MV-4-11 (cell line): ENCODE measurements at regions not wholly inside any gene's neighbourhood (a gene's known extent, or its start where the extent isn't known, plus 50 kb on each side); places are given as distances from the start of the nearest gene placed in this dataset.

Source experiments
- DNase-seq: peaks from one replicate; lab custom pipeline; 2025; lab: John Stamatoyannopoulos, UW

GRCh38 chr14:34214961-34215360 lies 247.1 kb downstream of the SPTSSA start:
- DNase-seq, result no peak

- DNase-seq, result no peak
Observed at GRCh38 chr14:34213332-34213731, 248.7 kb downstream of the SPTSSA start.

GRCh38 chr14:34212172-34212929 lies 249.7 kb downstream of the SPTSSA start:
- DNase-seq, result no peak

- no peak for DNase-seq
Observed at GRCh38 chr14:34211732-34212131, 250.3 kb downstream of the SPTSSA start.

- no peak for DNase-seq
Observed at GRCh38 chr14:34208532-34208931, 253.5 kb downstream of the SPTSSA start.

GRCh38 chr14:34205799-34206198 lies 254.9 kb upstream of the EGLN3 start:
- DNase-seq, result no peak

GRCh38 chr14:34204774-34205173 lies 253.9 kb upstream of the EGLN3 start:
- no peak for DNase-seq

- peak; percentile 56 for DNase-seq
Observed at GRCh38 chr14:34203251-34203722, 252.4 kb upstream of the EGLN3 start.

GRCh38 chr14:34201909-34202637 lies 251.2 kb upstream of the EGLN3 start:
- no peak for DNase-seq

- DNase-seq, result no peak
Observed at GRCh38 chr14:34199585-34199984, 248.7 kb upstream of the EGLN3 start.

- DNase-seq, result no peak
Observed at GRCh38 chr14:34198096-34198495, 247.2 kb upstream of the EGLN3 start.

GRCh38 chr14:34195964-34196363 lies 245.1 kb upstream of the EGLN3 start:
- DNase-seq, result no peak

- DNase-seq, result no peak
Observed at GRCh38 chr14:34190717-34191116, 239.8 kb upstream of the EGLN3 start.

- DNase-seq, result no peak
Observed at GRCh38 chr14:34189866-34190265, 239.0 kb upstream of the EGLN3 start.

- DNase-seq, result no peak
Observed at GRCh38 chr14:34187519-34188044, 236.7 kb upstream of the EGLN3 start.

GRCh38 chr14:34187061-34187460 lies 236.2 kb upstream of the EGLN3 start:
- DNase-seq, result no peak

GRCh38 chr14:34184126-34184525 lies 233.3 kb upstream of the EGLN3 start:
- DNase-seq, result no peak

GRCh38 chr14:34183478-34183877 lies 232.6 kb upstream of the EGLN3 start:
- DNase-seq, result no peak

GRCh38 chr14:34181338-34181737 lies 230.5 kb upstream of the EGLN3 start:
- DNase-seq, result no peak

GRCh38 chr14:34180869-34181268 lies 230.0 kb upstream of the EGLN3 start:
- DNase-seq, result no peak

GRCh38 chr14:34180434-34180833 lies 229.6 kb upstream of the EGLN3 start:
- peak; percentile 31 for DNase-seq

GRCh38 chr14:34179727-34180126 lies 228.9 kb upstream of the EGLN3 start:
- DNase-seq, result no peak

- no peak for DNase-seq
Observed at GRCh38 chr14:34177466-34177865, 226.6 kb upstream of the EGLN3 start.
